ENCODE measurements at regions not wholly inside any gene's neighbourhood (a gene's known extent, or its start where the extent isn't known, plus 50 kb on each side); places are given as distances from the start of the nearest gene placed in this dataset.

DNA sequence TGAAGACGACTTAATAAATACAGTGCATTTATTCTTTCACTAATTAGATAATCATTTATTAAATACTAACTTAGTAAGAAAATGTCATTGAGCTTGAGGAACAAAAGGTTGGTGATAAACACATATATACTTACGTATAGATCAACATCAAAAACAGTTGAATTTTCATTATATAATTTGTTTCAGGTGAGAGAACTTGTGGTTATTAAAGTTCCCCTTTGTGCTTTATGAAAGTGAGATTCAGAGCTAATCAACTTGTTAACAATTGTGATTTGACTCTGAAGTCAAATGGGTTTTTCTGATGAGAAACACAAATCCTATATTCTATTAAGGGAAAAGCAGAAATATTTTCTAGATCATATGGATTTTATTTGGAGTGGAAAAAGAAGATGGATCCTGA is 524.0 kb downstream of the SOX11 start:
- TF ChIP-seq, protein P1, sequence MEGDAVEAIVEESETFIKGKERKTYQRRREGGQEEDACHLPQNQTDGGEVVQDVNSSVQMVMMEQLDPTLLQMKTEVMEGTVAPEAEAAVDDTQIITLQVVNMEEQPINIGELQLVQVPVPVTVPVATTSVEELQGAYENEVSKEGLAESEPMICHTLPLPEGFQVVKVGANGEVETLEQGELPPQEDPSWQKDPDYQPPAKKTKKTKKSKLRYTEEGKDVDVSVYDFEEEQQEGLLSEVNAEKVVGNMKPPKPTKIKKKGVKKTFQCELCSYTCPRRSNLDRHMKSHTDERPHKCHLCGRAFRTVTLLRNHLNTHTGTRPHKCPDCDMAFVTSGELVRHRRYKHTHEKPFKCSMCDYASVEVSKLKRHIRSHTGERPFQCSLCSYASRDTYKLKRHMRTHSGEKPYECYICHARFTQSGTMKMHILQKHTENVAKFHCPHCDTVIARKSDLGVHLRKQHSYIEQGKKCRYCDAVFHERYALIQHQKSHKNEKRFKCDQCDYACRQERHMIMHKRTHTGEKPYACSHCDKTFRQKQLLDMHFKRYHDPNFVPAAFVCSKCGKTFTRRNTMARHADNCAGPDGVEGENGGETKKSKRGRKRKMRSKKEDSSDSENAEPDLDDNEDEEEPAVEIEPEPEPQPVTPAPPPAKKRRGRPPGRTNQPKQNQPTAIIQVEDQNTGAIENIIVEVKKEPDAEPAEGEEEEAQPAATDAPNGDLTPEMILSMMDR (IDR thresholded peaks at IDR 0.05) = no peak
- no peak for TF ChIP-seq EZH2 (IDR thresholded peaks at IDR 0.05; ENCODE audit: borderline replicate concordance, insufficient read depth, low read depth, low read length, poor library complexity, severe bottlenecking)

All from B cell (primary cell).